ENCODE measurements at regions not wholly inside any gene's neighbourhood (a gene's known extent, or its start where the extent isn't known, plus 50 kb on each side); places are given as distances from the start of the nearest gene placed in this dataset.

DNA sequence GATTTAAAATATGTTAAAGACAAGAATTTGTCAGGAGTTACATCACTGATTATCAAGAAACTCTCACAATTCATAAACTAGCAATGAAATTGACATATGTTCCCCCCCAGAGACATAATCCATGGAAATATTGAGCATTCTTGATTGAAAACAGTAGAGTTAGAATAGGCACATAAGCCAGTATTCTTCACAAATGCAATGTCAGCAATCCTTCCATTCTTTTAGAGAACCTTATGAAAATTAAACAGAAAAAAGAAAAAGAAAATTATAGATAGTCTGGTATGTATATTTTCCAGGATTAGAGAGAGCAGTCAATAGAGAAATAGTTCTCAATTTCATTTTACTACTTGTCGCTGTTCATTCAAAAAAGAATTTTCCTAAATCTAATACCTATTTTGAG, 458.4 kb downstream of the EFNB2 start:
- H3K27me3 ChIP-seq = no peaks in the 10 kb centered on the region
- H3K4me1 ChIP-seq = no peaks in the 10 kb centered on the region
- no peak overlapping the region for H3K4me3 ChIP-seq
- intact Hi-C loops (cut with DNase I; ENCODE audit: low total_unique reads) = no loop called here
- H3K9me3 ChIP-seq = no peaks in the 10 kb centered on the region
- no peak for DNase-seq
- no peak overlapping the region for H3K27ac ChIP-seq
- 94 to 95% methylated on average over 1 of the region's 1 CpG for WGBS, 2 donors
- TF ChIP-seq POLR2A (IDR thresholded peaks at IDR 0.05) (no peak), CTCF (IDR thresholded peaks at IDR 0.05) (no peak)
- no peaks in the 10 kb centered on the region for H3K36me3 ChIP-seq (ENCODE audit: low read depth, missing control alignments)

DNA sequence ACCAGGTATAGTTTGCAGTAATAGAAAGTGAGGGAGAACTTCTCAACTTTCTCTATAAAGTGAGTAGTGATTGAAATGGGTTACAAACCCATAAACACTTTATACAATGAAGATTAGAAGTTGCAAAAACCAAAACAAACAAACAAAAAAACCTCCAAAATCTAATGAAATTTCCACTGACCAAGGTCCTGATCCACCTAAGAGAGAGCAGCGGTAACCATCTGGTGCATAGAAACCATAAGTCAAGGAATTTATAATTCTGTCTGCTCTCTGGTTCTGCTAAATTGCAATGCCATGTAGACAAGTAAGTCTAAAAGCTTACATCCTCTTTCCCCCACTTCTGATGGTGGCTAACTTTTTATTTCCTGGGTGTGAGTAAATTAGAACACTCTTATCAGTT, 463.4 kb downstream of the EFNB2 start:
- intact Hi-C loops (cut with DNase I; ENCODE audit: low total_unique reads) = no loop called here
- 97 to 100% methylated on average over 1 of the region's 1 CpG for WGBS, 2 donors
- Histone ChIP-seq H3K36me3 (ENCODE audit: low read depth, missing control alignments) (no peaks in the 10 kb centered on the region), H3K4me1 (no peaks in the 10 kb centered on the region), H3K27ac (no peak overlapping the region), H3K9me3 (no peaks in the 10 kb centered on the region), H3K4me3 (no peak overlapping the region), H3K27me3 (no peaks in the 10 kb centered on the region)
- no peak for TF ChIP-seq CTCF (IDR thresholded peaks at IDR 0.05)
- no peak for TF ChIP-seq POLR2A (IDR thresholded peaks at IDR 0.05)
- DNase-seq = no peak

GRCh38 chr13:106063591-106064313, 471.7 kb downstream of the EFNB2 start:
- 79 to 87% methylated on average over 8 of the region's 8 CpGs for WGBS, 2 donors
- H3K27ac ChIP-seq = no peak overlapping the region
- DNase-seq = no peak
- no peaks in the 10 kb centered on the region for H3K4me1 ChIP-seq
- intact Hi-C loops (cut with DNase I; ENCODE audit: low total_unique reads) = no loop called here
- H3K4me3 ChIP-seq = no peak overlapping the region
- TF ChIP-seq CTCF (IDR thresholded peaks at IDR 0.05) = no peak
- TF ChIP-seq POLR2A (IDR thresholded peaks at IDR 0.05) = no peak
- no peaks in the 10 kb centered on the region for H3K9me3 ChIP-seq
- H3K27me3 ChIP-seq = no peaks in the 10 kb centered on the region
- H3K36me3 ChIP-seq (ENCODE audit: low read depth, missing control alignments) = no peaks in the 10 kb centered on the region

GRCh38 chr13:106061781-106062180, 473.7 kb downstream of the EFNB2 start:
- Histone ChIP-seq H3K36me3 (ENCODE audit: low read depth, missing control alignments) (no peaks in the 10 kb centered on the region), H3K9me3 (no peaks in the 10 kb centered on the region), H3K4me1 (no peaks in the 10 kb centered on the region), H3K27me3 (no peaks in the 10 kb centered on the region), H3K27ac (no peak overlapping the region), H3K4me3 (no peak overlapping the region)
- DNase-seq = no peak
- intact Hi-C loops (cut with DNase I; ENCODE audit: low total_unique reads) = no loop called here
- WGBS, 2 donors = 48 to 58% methylated on average over 11 of the region's 11 CpGs
- TF ChIP-seq CTCF (IDR thresholded peaks at IDR 0.05) (no peak), POLR2A (IDR thresholded peaks at IDR 0.05) (no peak)

DNA sequence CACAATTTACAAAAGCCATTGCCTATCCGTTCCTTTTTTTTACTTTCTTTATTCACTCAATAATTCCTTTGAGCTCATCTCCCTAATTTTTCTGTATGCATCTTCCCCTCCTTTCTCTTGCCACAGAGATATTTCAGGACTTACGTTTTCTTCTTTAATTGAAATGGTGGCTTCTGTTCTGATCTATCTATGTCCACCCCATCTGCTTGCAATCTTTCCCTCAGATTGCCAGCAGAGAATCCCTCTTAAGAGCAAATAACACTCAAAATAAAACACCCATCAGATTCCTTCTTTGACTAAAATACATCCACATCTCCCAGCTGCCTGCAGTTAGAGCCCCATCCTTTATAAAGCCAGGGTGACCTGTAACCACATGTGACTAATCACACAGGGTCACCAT, 478.6 kb downstream of the EFNB2 start:
- H3K4me3 ChIP-seq = no peak overlapping the region
- no peaks in the 10 kb centered on the region for H3K27me3 ChIP-seq
- H3K9me3 ChIP-seq = no peaks in the 10 kb centered on the region
- no peaks in the 10 kb centered on the region for H3K4me1 ChIP-seq
- intact Hi-C loops (cut with DNase I; ENCODE audit: low total_unique reads) = no loop called here
- H3K27ac ChIP-seq = no peak overlapping the region
- no peak for TF ChIP-seq CTCF (IDR thresholded peaks at IDR 0.05)
- no peak for TF ChIP-seq POLR2A (IDR thresholded peaks at IDR 0.05)
- no peak for DNase-seq
- no peaks in the 10 kb centered on the region for H3K36me3 ChIP-seq (ENCODE audit: low read depth, missing control alignments)
- WGBS, 2 donors = 93 to 96% methylated on average over 2 of the region's 2 CpGs
